ENCODE measurements at regions not wholly inside any gene's neighbourhood (a gene's known extent, or its start where the extent isn't known, plus 50 kb on each side); places are given as distances from the start of the nearest gene placed in this dataset.

GRCh38 chr3:102159810-102160451, 274.9 kb upstream of the ZPLD1 start:
- Histone ChIP-seq H3K4me3 (replicated peaks in 1 of 2; ENCODE audit: low read depth in 1 of 2, low read length in 2 of 2) (no peak overlapping the region), H3K9me3 (ENCODE audit: control insufficient read depth in 1 of 2, insufficient read depth in 1 of 2, low read depth in 1 of 2, low read length in 2 of 2) (no peaks in the 10 kb centered on the region), H3K9ac (ENCODE audit: low read length) (no peak overlapping the region), H3K9me2 (ENCODE audit: insufficient read depth) (no peaks in the 10 kb centered on the region), H3K27me3 (ENCODE audit: insufficient read depth, low read length) (no peaks in the 10 kb centered on the region), H3K4me1 (ENCODE audit: control insufficient read depth in 1 of 2, insufficient read depth in 2 of 2, low read length in 2 of 2) (no peaks in the 10 kb centered on the region), H3K79me2 (ENCODE audit: insufficient read depth, low read length) (no peaks in the 10 kb centered on the region), H3K4me2 (ENCODE audit: low read length) (no peak overlapping the region), H3K27ac (ENCODE audit: low read depth, low read length) (no peak overlapping the region), H3K36me3 (ENCODE audit: control insufficient read depth in 1 of 2, insufficient read depth in 2 of 2, low read length in 2 of 2) (no peaks in the 10 kb centered on the region), H4K20me1 (ENCODE audit: insufficient read depth) (no peaks in the 10 kb centered on the region), H2AFZ (ENCODE audit: low read depth, low read length, poor library complexity, severe bottlenecking) (no peak overlapping the region)
- no peak for ATAC-seq
- intact Hi-C loops (cut with micrococcal nuclease): no loop called here
- ChIA-PET RAD21 (ENCODE audit: low non-redundant PET in 1 of 2, low total read pairs in 2 of 2, uncharacterized antibody in 2 of 2, unreplicated experiment in 2 of 2) (no interaction called here), CTCF (interaction anchor here (0.7 kb wide), 1 partner anchor 65 kb away, joined by 3 read pairs; no protein-coding TSS in a partner anchor), POLR2A (no interaction called here)
- BruUV-seq (replicated peaks): no TSS peak
- TF ChIP-seq, protein P1, sequence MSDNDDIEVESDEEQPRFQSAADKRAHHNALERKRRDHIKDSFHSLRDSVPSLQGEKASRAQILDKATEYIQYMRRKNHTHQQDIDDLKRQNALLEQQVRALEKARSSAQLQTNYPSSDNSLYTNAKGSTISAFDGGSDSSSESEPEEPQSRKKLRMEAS (IDR thresholded peaks at IDR 0.05): no peak
- TF ChIP-seq CBX3 (IDR thresholded peaks at IDR 0.05; ENCODE audit: low read depth) (no peak), ATF3 (IDR thresholded peaks at IDR 0.05) (no peak), FOSL1 (IDR thresholded peaks at IDR 0.05; ENCODE audit: low read depth) (no peak), YY1 (IDR thresholded peaks at IDR 0.05; ENCODE audit: extremely low read depth, insufficient replicate concordance, low read depth, low read length) (no peak), EGR1 (IDR thresholded peaks at IDR 0.05; ENCODE audit: low read depth) (no peak), SP1 (IDR thresholded peaks at IDR 0.05; ENCODE audit: low read depth) (no peak), EZH2phosphoT487 (IDR thresholded peaks at IDR 0.05; ENCODE audit: borderline replicate concordance) (no peak), POLR2AphosphoS5 (IDR thresholded peaks at IDR 0.05; ENCODE audit: low read depth, low read length) (no peak), SRF (IDR thresholded peaks at IDR 0.05; ENCODE audit: low read depth) (no peak), CEBPB (IDR thresholded peaks at IDR 0.05; ENCODE audit: low read depth) (no peak)
- TF ChIP-seq, protein P2, sequence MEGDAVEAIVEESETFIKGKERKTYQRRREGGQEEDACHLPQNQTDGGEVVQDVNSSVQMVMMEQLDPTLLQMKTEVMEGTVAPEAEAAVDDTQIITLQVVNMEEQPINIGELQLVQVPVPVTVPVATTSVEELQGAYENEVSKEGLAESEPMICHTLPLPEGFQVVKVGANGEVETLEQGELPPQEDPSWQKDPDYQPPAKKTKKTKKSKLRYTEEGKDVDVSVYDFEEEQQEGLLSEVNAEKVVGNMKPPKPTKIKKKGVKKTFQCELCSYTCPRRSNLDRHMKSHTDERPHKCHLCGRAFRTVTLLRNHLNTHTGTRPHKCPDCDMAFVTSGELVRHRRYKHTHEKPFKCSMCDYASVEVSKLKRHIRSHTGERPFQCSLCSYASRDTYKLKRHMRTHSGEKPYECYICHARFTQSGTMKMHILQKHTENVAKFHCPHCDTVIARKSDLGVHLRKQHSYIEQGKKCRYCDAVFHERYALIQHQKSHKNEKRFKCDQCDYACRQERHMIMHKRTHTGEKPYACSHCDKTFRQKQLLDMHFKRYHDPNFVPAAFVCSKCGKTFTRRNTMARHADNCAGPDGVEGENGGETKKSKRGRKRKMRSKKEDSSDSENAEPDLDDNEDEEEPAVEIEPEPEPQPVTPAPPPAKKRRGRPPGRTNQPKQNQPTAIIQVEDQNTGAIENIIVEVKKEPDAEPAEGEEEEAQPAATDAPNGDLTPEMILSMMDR (IDR thresholded peaks at IDR 0.05 in 2 of 3, conservative IDR thresholded peaks at IDR 0.05 in 1 of 3; ENCODE audit: borderline replicate concordance in 1 of 3, insufficient read depth in 1 of 3, low read depth in 2 of 3, low read length in 2 of 3): no peak
- TF ChIP-seq, protein P3, sequence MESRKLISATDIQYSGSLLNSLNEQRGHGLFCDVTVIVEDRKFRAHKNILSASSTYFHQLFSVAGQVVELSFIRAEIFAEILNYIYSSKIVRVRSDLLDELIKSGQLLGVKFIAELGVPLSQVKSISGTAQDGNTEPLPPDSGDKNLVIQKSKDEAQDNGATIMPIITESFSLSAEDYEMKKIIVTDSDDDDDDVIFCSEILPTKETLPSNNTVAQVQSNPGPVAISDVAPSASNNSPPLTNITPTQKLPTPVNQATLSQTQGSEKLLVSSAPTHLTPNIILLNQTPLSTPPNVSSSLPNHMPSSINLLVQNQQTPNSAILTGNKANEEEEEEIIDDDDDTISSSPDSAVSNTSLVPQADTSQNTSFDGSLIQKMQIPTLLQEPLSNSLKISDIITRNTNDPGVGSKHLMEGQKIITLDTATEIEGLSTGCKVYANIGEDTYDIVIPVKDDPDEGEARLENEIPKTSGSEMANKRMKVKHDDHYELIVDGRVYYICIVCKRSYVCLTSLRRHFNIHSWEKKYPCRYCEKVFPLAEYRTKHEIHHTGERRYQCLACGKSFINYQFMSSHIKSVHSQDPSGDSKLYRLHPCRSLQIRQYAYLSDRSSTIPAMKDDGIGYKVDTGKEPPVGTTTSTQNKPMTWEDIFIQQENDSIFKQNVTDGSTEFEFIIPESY (IDR thresholded peaks at IDR 0.05; ENCODE audit: extremely low read depth, insufficient replicate concordance, low read length): no peak
- DNase-seq (ENCODE audit: low read depth, low spot score): no peak

Measured in HCT116 (cell line).